COLO668 (cell line): ENCODE measurements at regions not wholly inside any gene's neighbourhood (a gene's known extent, or its start where the extent isn't known, plus 50 kb on each side); places are given as distances from the start of the nearest gene placed in this dataset.
"Not testable (repeated sequence)": the region's sequence is repeated elsewhere in the genome, so short reads cannot be mapped to it uniquely, and the experiment has no call there.

ENCODE experiments used
- DNase-seq: peaks from one replicate; lab custom pipeline; 2025; ENCODE audit not compliant: unreplicated experiment; lab: John Stamatoyannopoulos, UW

DNA sequence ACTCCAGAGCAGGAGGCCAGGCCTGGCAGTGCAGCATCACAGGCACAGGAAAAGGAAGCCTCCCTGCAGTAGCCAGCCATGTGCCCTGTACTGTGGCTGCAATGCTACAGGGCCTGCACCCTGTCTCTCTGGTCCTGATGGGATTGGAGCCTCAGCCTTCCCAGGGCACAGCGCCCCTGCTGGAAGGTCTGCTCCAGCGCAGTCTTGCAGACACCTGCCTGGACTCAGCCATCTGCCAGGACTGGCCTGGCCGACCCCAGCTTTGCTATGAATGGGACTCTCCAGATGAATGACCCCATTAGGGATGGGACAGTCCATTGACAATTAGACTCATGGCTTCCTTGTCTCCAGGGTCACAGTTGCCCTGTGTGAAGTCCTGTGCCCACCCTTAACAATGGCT lies 251.6 kb downstream of the ERMARD start:
- DNase-seq: no peak

DNA sequence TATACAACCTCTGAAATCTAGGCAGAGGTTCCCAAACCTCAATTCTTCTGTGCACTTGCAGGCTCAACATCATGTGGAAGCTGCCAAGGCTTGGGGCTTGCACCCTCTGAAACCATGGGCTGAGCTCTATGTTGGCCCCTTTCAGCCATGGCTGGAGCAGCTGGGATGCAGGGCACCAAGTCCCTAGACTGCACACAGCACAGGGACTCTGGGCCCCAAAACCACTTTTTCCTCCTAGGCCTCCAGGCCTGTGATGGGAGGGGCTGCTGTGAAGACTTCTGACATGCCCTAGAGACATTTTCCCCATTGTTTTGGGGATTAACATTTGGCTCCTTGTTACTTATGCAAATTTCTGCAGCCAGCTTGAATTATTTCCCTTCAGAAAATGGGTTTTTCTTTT lies 250.4 kb downstream of the ERMARD start:
- not testable (repeated sequence) for DNase-seq

DNA sequence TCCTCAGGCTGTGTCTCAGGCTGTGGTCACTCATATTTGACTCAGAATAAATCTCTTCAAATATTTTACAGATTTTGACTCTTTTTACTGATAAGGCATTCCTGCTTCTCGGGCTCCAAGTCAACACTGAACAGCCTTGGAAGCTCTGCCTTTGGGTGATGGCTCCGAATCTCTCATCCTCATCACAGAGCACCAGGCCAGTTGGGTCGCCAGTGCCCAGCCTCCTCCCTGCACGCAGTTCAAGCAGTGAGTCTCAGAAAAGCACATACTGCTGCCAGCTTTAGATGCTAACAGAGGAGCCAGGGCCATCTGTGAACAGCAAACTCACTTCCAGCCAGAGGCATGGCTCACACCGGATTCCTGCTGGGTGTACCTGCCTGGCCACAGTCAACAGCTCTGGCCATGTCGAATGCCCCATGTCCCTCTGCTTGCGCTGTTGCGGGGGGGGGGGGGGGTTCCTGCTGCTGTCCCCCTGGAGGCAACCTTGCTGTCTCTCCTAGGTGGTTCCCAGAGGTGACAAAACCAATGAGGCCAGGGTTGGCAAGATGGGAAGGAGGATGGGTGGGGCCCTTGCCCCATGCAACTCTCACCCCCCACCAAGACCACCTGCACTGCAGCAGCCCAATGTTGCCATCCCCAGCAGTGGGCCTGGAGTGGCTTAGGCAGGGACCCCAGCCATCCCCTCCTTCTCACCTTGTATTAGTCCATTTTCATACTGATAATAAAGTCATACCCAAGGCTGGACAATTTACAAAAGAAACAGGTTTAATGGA lies 248.8 kb downstream of the ERMARD start:
- DNase-seq: no peak

DNA sequence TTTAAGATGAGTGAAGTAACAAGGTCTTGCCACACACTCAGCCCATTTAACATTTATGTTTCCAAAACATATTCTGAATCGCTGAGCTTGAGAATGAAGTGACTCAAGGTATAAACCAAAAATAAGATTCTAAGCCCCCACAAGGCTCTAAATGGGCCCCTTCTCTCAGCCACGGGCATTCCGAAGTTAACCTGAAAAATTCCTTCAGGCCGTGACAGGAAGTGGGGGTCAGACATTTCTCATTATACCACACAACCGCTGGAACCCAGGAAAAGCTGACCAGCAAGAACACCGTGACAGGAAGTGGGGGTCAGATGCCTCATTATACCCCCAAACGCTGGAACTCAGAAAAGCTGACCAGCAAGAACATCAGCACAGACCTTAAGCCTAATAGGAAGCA lies 247.9 kb downstream of the ERMARD start:
- DNase-seq: no peak

DNA sequence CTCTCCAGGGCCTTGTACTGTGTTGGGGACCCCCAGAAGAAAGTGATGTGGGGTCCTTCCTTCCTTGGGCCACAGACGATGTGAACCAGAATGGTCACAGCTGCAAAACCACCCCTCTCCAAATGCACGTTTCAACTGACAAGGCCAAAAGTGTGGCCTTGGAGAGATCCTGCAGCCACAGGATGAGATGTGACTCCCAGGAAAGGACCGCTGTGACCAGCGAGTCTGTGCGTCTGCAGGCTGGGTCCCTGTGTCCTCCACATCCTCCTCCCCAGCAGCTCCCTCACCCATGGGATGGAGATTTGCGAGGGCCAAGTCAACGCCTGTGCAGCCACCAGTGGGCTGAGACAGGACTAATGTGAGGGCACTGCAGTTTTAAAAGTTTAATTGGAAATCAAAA lies 247.0 kb downstream of the ERMARD start:
- no peak for DNase-seq

DNA sequence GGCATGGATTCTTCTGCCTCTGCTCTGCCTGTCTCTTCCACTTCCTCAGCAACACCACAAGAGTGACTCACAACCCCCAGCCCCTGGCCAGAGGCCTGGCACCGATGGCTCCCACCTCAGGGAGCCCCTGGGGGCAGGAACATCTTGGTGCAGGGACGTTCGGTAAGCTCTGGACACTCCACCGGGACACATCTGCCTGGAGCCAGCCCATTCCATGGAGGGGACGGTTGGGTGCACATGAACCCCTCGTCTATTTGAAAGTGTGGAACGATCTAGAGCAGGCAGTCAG lies 246.5 kb downstream of the ERMARD start:
- DNase-seq: no peak

DNA sequence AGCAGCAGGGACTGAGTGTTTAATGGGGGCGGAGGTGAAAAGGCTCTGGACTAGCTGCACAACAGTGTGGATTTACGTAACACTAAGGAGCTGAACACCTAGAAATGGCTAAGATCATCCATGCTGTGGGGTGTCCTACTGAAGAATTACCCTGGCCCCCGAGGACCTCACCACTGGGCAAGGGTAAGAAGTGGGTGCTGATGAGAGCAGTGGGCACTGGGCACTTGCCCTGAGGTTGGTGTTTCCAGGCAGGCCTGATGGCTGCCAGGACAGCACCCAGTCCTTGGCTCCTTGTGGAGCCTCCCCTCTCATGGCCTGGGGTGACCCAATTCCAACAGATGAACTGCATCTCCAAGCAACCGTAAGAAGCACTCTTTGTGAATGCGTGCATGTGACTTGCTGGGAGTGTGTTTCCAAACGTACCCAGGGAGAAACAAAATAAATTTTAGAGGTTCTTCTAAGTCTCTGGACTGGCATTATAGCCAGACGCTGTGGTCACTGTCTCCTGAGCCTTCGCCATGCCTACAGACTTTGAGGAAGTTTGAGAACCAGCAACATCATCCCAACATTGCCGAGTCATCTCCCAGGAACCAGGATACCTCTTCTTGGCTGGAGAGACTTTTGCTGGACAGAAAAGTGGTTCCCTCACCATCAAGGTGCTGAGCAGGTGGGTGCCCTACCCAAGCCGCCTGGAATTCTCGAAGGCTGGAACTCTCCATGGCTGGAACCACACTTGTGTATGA lies 245.9 kb downstream of the ERMARD start:
- no peak for DNase-seq

DNA sequence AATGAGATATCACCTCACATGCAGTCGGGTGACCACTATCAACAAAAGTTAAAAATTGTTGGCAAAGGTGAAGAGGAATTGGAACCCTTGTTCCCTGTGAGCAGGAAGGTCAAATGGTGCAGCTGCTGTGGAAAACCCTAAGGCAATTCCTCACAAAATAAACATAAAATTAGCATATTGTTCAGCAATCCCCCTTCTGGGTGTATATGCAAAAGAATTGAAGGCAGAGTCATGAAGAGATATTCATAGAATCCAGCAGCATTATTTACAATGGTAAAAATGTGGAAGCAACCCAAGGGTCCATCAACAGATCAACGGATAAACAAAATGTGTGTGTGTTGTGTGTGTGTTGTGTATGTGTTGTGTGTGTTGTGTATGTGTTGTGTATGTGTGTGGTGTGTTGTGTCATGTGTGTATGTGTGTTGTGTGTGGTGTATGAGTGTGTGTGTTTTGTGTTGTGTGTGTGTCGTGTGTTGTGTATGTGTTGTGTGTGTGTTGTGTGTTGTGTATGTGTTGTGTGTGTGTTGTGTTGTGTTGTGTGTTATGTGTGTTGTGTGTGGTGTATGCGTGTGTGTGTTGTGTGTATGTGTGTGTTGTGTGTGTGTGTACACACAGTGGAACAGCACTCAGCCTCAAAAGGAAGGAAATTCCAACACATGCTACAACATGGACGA lies 245.1 kb downstream of the ERMARD start:
- DNase-seq: no peak

DNA sequence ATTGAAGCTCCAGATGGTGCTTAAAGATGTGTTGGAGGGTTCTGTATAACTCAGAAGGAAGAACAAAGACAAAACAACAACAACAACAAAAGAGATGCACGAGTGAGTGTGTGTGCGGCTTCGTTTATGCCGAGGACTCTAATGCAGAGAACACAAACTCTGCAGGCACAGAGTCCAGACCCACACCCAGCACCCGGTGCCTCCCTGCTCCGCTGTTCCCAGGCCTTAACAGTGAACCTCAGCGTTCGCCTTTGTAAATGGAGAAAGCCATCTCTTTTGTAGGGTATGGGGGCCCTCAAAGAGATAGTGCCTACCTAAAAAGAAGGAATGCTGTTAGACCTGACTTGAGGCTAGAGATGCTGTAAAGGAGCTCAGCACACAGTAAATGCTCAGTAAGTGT lies 243.3 kb downstream of the ERMARD start:
- no peak for DNase-seq

DNA sequence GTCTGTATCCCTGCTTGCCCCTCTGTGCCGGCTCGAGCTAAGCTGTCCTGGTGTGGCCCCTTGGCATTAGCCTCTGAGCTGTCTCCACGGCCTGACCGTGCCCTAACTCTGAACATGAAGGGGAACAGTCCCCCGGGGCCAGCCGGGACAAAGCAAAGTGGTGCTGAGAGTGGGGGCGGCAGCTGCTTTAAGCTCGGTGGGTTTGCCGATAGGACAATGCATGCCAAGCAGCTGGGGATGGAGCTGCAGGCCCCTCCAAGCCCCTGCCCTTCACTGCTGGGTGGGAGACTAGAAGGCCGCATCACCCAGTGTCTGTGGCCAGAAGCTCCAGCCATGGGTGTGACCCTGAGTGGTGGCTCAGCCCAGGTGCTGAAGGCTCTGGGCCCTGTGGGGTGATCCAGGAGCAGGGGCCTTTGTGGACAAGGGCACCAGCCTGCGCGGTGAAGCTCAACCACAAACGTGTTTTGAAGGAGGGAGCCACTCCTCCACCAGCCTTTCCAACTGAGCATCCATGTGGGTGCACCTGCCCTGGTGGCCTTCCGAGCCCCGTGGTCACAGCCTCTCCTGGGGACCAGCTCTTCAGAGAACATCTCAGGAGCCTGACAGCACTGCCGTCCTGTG lies 242.5 kb downstream of the ERMARD start:
- no peak for DNase-seq

DNA sequence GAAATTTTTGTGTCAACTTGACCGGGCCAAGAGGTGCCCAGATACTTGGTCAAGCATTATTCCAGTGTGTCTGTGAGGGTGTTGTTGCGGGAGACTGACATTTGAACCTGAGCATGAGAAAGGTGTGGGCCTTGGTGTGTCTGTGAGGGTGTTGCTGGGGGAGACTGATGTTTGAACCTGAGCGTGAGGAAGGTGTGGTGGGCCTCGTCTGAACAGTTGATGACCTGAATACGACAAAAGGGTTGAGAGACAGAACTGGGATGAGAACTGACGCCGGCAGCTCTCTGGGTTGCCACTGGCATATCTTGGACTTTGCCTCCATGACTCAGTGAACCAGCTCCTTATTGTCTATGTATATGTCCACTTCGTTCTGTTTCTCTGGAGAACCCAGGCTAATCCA lies 240.5 kb downstream of the ERMARD start:
- no peak for DNase-seq

DNA sequence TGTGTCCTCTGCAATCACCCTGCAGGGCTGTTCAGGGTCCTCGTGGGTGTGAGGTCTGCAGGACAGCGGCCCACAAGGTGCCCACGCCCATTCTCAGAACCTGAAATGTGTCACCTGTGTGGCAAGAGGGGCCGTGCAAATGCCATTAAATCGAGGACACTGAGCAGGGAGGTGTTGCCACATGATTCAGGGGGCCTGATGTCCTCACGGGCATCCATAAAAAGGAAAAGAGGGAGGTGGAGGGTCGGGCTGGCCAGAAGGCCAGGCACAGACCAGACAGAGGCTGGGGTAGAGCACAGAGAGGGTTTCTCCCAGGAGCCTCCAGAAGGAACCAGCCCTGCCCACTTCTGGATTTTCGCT lies 239.6 kb downstream of the ERMARD start:
- no peak for DNase-seq

DNA sequence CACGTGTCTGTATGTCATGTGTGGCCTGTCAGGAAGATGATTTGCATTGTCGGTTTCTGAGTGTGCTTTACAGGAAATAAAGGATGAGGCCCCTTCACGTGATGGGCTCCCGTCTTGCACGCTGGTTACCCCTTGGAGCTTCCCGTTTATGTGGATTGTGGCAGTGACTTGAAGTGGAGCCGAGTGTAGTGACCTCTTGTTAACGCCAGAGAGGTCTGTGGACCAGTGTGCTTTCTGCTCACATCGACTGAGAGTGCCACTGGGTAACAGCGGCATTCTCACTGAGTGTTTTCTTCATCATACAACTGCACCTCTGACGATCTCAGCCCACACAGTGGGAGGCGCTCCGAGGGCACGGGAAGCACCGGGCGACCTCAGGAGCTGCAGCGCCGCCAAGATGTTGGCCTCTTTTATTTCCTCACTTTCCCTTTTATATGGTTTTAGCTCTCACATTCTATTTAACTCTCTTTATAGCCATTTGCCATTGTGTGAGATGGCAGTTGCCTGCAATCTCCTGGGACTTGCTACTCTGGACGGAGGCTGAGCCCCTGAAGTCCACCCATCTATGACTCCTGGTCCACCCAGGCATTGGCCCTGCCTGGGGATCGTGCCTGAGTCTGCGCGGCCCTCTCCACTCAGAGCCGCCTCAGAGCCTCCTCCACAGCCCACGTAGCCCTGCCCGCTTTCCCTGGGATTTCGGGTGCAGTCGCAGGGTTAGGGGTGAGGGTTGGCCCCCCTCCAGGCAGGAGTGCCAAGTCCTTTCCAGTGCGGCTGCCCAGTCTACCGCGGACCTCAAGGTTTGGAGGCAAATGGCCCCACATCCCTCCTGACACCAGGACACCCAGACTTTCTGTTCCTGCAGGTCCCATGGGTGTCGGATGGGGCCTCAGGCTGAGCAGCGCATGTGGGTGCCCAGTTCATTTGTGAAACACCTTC lies 238.9 kb downstream of the ERMARD start:
- no peak for DNase-seq

DNA sequence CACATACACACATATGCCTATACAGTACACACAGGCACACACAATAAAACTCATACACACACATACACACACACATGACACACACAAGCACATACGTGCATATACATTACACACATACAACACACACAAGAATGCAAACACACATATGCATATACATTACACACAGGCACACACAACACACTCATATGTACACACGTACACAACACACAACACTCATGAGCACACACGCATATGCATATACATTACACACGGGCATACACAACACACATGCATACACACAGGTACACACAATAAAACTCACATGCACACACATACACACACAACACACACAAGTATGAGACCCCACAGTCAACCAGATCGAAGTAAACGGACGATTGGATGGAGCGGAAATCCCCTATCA lies 238.2 kb downstream of the ERMARD start:
- no peak for DNase-seq

DNA sequence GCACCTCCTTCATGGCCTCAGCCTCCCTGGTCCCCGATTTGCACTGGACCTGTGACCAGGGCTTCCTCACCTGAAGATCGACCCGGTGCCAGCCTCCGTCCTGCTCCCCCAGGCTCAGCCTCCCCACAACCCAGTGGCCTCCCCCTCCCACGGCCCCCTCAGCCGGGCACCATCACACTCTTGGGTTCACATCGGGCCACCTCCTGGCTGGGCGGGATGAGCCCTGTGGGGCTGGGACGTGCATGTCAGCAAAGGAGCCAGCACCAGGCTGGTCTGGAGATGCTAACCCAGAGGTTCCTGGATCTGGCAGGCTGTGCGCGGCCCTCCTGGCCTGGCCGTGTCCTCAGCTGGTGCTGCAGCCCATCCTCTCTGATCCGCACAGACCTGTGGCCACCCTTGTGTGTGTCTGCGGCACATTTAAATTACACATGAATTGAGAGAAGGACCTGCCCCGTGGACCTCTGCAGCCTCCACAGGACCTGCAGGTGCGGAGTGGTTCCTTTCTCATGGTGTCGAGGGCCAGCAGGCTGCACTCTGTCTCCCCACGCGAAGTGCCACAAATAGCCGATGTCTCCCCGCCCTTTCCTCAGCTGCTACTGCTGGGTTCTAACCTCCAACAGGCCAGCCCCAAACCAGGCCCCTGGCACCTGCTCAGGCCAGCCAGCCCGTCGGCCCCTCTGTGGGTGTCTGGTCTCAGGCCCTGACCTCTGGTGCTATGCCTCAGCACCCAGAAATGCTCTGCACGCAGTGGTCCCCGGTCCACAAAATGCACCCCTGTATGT lies 237.5 kb downstream of the ERMARD start:
- no peak for DNase-seq

DNA sequence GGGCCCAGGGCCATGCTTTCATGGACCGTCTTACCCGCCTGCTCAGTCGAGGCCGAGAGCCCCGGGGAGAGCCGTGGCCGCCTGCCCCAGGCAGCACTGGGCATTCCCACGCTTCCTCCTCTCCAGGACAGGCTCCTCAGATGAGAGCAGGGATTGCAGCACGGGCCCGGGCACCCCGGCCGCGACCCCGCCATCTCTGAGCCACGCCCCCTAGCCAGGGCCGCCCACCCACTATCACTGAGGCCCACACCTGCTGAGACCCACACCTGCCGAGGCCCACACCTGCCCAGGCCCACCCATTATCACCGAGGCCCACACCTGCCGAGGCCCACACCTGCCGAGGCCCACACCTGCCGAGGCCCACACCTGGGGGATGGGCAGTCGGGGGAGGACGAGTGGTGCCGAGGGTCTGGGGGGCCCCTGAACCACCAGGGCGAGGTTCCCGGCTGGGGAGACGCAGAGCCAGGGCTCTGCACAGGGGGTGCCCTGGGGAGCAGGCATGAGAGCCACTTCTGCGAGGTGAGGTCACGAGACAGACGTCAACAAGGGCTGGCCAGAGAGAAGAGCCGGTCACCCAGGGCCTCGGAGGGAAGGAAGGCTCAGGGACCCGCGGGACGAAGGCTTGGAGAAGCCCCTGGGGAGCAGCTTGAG lies 235.6 kb downstream of the ERMARD start:
- no peak for DNase-seq

DNA sequence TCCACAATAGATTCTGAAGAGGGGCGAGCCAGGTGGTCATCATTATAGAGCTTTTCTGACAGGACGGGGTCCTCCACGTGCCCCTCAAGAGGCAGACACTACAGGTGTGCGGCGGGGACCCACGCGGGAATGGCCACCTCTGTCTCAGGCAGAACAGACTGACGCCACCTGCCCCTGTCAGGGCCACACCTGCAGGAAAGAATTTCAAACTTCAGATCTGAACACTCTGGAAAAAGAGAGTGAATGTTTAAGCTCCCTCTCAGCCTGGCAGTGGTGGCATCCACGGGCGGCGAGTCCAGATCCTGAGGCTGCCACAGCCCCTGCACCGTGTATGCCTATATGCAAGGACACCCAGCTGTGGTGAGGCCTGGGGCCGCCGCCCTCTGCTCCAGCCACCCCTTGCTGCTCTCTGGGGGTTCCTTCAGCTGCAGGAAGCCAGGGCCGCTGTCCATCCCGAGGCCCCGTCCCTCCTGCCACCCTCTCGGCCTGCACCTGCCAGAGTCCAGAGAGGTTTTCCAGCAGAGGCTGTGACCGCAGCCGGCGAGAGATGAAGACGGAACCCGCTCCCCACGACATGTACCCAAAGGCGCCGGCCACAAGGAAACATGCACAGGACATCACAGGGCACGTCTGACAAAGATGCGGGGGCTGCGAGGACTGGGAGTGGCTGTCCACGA lies 234.9 kb downstream of the ERMARD start:
- no peak for DNase-seq

DNA sequence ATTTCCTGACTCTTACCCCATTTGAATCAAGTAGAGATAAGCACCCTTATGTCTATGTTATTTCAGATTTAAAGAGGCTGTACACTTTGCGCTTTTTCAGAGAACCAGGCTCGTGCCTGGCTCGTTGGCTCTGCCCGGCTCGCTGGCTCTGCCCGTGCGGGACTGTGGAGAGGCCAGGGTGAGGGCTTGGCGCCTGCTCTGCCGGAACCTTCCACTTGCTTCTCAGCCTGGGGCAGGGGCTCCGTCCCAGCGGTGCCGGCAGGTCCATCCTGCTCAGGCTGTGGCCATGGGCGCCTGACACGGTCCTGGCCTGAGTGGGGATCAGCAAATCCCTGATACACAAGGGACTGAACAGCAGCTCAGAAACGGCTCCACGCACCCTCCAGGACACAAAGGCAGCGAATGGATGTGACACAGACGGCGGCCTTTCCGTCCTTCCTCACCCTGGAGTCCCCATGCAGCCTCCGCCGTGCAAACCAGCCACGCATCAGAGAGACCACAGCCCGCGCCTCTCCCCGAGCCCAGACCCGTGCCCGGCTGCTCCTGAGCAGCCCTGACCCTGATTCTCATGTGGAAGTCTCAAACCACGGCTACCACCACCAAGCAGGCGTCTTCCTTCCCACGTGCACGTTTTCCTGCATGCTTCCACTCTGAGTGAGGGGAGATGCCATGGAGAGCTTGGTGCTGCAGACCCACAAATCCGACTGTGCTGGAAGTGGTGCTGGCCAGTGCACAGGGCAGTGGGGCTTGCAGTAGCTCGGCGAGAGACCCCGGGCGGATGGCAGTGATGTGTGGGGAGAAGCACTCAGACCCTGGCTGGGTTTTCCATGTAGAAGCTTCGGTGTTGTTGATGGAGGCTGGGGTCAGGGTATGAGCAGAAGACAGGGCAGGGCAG lies 233.9 kb downstream of the ERMARD start:
- no peak for DNase-seq
